GM18907 (cell line): ENCODE measurements at regions not wholly inside any gene's neighbourhood (a gene's known extent, or its start where the extent isn't known, plus 50 kb on each side); places are given as distances from the start of the nearest gene placed in this dataset.

Experiments
- ATAC-seq: cut with Tn5 transposase; IDR thresholded peaks from one replicate; pipeline ENCODE4 v1.9.1; 2021; ENCODE audit warnings: mild to moderate bottlenecking, moderate library complexity; ENCODE audit not compliant: unreplicated experiment

DNA sequence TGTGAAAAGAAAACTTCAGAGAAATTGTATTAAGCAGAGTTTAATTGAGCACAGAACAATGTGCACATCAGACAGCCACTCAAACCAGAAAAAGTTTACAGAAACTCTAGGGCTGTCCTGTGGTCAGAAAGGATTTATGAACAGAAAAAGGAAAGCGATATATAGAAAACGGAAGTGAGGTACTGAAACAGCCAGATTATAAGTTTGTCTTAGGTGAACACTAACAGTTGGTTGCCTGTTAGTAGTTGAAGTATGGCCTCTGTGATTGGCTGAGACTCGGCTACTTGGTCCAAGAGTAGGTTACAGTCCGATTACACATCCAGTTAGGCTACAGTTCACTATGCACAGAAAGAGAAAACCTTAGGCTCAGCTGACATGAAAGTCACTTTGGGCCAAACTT, 1232.5 kb upstream of the RAG2 start:
- ATAC-seq = no peak

DNA sequence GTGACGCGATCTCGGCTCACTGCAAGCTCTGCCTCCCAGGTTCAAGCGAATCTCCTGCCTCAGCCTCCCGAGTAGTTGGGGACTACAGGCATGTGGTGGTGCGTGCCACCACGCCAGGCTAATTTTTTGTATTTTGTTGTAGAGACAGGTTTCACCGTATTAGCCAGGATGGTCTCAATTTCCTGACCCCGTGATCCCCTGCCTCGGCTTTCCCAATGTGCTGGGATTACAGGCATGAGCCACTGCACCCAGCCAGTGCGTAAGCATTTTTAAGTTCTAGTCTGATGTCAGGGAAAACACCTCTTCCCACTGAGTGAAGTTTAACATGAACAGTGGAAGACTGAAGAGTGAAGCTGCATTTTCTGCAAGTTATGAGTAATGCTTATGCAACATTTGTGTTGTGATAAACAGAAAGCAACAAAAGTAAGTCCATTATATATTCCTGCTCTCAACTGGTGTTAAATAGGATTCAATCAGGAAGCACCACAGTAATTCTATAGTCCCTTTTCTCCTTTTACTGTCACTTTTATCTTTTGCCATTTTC, 1219.8 kb upstream of the RAG2 start:
- ATAC-seq = no peak

DNA sequence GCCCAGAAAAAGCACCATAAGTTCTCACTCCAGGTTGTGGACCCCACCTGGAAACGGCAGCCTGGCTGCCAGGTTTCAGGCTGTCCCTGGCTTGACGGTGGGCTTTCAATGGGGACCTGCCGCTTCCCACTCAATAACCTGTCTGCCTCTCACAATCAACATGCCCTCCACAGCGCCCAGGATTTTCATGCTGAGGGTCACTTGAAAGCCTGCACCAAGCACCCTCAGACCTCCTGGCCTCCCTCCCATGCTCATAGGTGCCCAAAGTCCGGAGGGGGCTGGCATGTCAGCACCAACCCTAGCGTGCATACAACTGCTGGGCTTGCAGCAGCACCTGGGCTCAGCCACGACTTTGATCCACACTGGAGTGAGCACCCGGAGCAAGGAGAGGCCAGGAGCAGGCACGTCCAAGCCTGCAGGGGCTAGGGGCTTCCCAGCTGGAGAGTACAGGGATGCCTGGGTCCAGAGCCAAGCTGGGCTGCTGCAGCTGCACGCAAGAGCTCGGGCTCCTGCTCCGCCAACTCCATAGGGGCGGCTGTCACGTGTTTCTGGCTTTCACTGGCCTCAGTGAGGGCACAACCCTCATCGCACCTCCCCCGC, 1214.3 kb upstream of the RAG2 start:
- ATAC-seq = no peak

DNA sequence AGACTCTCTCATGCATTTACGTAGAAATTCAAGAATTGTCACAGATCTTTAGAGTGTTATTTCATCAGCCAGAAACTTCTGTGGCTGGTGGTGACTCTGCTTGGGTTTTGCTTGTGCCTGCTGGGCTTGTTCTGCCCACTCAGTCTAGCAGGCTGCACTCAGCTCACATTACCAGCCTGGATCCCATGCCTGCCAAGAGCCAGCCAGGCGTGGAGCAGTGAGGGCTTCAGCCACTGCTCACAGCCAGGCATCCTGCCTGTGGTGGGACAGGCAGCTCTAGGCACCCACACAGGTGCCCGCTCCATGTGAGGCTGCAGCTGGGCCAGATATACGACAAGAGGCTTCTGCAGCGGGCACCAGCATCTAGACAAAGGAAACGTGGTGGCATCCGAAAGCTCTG, 1213.3 kb upstream of the RAG2 start:
- ATAC-seq = no peak

DNA sequence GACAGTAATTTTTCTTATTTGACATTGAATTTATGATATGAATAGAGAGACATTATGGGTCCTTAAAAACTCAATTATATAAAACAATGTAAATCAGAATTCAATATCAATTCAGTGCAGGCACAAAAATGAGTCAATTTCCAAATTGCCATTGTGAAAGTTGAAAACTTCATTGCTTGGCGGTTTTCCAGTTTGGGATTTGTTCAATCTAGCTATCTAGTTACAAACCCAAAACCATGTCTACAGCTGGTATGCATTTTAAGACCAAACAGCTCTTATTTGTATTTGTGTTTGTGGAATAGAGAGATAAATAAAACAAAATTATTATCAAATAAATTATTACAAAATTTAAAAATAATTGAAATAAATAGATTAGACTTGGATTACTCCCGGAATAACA, 1206.6 kb upstream of the RAG2 start:
- ATAC-seq = no peak

DNA sequence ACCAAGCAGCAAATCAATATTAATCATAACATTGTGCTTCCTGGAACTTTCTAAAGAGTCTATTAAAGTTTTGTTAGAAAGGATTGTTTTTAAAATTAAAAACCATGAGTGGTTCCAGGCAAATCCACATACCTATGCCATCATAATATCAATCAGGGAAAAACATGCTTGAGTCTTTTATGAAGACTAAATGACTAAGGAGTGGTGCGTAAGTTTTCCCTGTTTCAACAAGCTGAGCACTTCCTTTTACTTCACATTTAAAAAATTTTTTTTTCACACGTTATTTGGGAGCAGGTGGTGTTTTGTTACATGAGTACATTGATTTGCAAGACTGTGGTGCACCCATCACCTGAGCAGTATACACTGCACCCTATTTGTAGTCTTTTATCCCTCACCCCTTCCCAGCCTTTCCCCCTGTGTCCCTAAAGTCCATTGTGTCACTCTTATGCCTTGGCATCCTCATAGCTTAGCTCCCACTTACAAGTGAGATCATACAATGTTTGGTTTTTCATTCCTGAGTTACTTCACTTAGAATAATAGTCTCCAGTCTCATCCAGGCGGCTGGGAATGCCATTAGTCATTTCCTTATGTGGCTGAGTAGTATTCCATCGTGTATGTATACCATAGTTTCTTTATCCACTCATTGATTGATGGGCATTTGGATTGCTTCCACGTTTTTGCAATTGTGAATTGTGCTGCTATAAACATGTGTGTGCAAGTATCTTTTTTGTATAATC, 1190.3 kb upstream of the RAG2 start:
- no peak for ATAC-seq

DNA sequence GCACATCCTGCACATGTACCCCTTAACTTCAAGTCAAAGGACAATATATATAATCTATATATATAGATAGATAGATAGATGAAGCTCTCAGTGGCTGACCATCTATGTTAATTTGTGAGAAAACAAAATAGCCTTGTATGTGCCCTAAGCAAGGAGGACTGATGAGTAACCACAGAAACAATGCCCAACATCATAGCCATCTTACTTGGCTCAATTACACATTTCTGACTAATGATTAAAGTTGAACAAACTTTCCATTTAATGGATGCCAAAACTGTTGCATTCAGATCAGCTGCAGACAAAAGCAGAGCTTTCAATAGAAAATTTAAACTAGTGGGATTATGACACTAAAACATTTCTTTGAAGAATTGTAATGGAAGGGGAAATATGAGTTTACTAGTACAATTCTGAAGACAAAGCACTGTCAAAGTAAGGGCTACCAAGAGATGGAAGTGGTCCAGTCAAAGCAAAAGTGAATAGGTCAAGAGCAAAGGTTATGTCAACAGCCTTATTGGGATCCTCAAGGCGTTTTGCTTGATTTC, 1188.2 kb upstream of the RAG2 start:
- ATAC-seq = no peak

DNA sequence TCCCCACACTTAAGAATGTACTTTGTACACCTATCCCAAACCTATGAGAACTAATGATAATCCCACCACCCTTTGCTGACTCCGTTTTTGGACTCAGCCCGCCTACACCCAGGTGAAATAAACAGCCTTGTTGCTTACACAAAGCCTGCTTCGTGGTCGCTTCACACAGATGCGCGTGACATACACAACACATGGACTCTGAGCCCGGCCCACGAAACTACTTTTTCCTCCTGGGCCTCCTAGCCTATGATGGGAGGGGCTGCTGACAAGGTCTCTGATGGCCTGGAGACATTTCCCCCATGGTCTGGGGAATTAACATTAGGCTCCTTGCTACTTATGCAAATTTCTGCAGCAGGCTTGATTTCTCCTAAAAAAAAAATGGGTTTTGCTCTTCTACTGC, 1176.4 kb upstream of the RAG2 start:
- no peak for ATAC-seq

DNA sequence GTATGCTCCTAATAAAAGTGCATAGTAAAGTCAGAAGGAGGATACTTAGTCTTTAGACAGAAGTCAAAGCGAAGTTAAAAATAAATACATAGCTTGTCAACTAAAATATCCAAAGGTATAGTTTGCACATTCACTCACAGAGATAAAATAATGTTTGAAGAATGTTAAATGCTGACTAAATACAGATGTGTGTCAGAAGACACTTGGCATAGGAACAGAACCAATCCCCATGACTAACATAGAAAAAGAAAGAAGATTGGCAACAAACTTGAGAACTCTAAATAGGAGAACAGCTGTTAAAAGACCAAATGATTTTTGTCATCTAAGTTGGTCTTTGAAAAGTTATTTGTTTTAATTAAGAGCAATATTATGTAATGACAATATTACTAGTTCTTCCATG, 1172.1 kb upstream of the RAG2 start:
- no peak for ATAC-seq

DNA sequence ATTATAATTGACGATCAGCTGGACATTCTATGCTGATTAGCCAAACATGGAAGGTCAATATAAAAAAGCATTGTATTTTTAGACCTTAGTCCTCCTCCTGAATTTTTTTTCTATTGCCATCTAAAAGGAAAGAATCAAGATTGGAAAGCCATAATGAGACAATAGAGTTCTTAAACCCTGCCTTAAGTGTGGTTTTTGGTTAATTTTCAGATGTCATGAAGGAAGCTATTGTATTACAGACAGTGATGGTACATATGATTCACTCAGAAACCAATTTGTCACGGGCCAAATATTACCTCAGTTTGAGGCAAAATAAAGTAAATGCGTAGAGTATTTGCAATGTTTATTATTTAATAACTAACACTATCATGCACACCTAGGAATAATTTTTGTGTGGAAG, 1164.0 kb upstream of the RAG2 start:
- ATAC-seq = no peak

DNA sequence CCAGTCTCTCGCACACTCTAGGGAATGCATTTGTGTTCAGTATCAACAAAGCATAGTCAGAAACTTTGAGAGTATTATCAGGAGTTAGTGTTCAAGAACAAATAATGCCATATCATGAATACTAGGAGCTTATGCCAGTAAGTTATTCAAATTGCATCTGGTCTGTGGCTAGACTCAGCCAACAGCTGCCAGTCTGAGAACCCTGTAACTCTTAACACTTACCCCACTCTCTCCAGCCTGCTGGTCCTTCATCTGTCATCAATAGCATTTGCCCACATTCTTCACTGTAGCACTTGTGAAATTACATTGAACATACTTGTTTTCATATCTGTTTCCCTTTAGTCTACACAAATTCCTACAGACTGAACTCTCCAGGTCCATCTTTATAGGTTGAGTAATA, 1157.5 kb upstream of the RAG2 start:
- no peak for ATAC-seq

DNA sequence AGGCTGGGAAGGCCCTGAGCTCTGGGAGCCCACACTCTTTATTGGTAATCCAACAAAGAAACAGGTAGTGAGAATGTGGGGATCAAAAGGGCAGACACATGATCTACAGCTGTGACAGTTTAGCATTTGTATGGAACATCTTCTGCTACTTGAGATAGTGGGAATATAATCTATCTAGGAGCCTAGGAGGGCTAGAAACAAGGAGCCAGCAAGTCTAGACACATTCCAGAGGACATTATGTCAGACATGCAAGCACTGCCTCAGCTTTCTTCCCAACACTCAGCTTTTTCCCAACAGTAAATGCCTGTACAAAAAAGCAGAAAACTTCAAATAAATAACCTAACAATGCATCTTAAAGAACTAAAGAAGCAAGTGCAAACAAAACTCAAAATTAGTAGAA, 1150.6 kb upstream of the RAG2 start:
- ATAC-seq = no peak

DNA sequence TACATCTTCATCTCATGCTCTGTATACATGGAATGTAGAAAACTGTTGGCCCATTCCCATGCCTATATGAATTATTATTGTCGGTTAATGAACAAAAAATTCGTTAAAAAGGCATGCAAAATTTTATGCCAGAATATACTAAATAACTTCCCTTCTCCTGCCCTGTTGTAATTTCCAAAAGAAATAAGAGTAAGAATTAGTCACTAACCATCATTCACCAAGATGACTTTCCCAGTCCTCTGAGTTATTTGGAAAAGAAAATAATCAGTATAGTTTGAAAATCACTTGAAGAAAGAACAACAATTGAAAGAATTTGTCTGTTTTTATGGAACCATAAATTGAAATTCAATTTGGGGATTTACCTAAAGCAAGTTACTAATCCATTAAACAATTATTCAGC, 1149.1 kb upstream of the RAG2 start:
- no peak for ATAC-seq

DNA sequence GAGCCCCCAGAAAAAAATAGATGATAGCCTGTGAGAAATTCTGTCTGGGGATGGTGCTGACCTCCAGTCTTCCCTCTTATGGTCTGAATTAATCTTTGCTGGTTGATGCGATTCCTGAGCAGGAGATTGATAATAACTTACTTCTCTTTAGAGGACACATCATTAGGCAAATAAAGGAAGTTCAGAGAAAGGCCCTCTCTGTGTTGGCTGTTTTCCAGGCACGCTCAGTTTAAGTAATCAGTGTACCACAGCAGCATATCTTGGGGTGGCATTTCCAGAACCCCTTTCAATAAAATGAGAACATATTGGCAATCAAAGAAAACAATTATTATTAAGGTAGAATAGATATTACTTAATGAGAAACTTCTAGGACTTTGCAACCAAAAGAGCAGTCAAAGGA, 1129.3 kb upstream of the RAG2 start:
- no peak for ATAC-seq

DNA sequence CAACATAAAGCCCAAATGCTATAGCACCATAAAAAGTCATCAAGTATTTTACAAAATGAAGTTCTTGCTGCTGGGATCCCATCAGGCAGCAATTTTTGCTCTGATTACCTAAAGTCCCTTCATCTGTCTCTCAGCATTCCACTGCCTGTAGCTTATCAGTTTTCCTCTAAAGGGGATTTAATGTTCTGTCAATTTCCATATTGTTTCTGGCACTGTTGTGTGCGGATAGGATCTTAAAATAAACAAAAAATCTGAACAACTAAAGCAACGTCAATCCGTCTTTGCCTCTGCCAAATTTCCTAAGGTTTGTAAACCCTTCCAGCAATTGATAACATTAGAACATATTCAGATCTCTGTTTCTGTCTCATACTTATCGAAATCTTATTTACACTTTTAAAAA, 1126.3 kb upstream of the RAG2 start:
- ATAC-seq = no peak

DNA sequence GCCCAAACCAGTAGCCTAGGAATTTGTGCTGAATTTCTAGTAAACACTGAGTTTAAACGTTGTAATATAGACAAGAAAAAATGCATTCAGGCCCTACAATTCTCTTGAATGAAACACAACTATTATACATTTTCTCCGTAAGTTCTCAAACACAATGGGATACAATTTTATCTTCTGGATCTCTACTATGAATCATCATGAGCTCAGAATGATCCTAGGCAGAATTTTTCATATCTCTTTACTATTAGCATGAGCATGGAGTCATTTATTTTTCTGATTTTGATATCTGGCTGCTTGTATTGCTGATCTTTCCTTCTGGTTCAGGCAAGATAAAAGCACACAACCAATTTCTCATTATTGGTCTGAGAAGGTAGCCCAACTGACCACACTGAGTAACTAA, 1123.4 kb upstream of the RAG2 start:
- ATAC-seq = no peak

DNA sequence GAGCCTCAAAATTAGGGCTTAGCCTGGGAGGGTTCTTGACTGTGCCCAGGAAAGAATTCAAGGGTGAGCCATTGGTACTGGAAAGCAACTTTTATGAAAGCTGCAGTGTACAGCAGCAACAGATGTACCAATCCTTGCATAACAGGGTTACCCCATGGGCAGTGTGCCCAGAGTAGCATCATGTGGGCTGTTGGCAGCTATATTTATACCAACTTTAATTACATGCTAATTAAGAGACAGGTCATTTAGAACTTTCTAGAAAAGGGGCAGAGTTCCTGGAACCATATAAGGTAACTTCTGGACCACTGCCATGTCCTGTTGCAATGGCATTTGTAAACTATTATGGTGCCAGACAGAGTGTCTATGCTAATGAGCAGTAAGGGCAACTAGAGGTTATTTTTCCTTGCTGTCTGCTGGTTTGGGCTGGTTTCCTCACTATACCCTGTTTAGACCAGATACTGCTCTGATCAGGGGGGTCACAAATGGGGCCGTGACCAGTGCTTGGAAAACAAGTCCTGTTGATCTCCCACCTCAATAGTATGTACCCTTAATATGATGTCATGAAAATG, 1120.5 kb upstream of the RAG2 start:
- no peak for ATAC-seq

DNA sequence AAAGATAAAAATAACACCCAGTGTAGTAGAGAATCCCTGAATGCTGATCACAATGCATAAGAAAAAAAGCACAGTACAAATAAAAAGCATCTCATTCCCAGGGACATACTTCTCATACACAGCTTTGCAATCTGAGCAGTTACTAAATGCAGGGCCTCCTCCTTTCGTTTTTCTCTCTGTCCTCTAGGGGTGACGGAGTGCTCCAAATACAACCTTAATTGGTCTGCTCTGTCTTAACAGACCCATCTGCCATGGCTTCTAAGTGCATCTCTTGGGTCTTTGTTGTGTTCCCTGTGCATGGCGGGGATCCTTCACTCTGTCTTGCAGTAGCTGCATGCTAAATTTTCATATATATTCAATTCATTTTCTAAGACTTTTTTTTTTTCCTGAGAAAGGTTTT, 1114.2 kb upstream of the RAG2 start:
- no peak for ATAC-seq

DNA sequence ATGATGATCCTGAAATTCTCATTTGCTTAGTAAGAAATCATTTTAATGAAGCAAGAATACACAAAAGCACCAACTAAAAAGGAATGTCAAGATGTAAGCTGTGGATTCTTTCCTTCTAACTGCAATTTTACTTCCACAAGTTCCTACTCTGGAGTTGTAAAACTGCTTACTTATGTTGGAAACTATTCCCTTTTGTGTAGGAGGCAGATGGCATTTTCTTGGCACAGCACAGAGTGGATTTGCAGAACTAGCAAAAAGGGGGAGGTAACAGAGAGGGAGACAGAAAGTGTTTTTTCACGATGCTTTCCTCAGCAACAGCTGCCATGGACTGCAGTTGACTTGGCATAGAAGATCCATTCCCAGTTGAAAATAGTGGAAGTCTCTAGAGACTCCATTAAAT, 1112.0 kb upstream of the RAG2 start:
- no peak for ATAC-seq

DNA sequence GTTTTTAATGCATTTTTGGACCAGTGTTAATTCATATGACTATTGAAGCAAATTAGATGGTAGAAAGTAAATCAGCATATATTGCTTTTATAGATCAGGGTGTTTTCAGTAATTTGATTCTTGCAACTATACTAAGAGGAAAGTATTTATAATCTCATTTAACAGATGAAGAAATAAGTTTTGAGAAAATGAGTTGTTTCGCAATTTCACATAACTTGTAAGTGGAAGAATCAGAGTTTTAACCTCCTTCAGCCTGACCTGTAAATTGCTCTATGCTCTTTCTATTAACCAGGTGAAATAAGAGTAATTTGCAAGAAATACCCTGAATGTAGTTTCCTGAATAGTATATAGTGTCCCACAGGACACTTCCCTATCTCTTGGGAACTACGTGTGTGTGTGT, 1106.8 kb upstream of the RAG2 start:
- no peak for ATAC-seq

DNA sequence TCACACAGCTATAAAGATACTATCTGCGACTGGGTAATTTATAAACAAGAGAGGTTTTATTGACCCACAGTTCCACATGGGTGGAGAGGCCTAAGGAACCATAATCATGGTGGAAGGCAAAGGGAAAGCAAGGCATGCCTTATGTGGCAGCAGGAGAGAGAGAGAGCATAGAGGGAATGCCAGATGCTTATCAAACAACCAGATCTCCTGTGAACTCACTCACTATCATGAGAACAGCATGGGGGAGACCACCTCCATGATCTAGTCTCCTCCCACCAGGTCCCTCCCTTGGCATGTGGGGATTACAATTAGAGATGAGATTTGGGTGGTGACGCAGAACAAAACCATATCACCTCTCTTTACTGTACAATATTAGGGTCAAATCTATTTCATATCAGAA, 1101.6 kb upstream of the RAG2 start:
- ATAC-seq = no peak

DNA sequence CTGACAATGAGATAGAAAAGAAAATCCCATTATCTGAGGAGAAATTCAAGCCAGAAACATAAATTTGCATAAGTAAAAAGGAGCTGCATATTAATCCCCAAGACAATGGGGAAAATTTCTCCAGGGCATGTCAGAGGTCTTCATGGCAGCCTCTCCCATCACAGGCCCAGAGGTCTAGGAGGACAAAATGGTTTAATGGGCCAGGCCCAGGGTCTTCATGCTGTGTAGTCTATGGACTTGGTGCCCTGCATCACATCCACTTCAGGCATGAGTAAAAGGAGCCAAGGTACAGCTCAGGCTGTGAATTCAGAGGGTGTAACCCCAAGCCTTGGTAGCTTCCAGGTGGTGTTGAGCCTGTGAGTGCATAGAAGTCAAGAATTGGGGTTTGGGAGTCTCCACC, 1097.2 kb upstream of the RAG2 start:
- ATAC-seq = no peak
